ENCODE measurements at regions not wholly inside any gene's neighbourhood (a gene's known extent, or its start where the extent isn't known, plus 50 kb on each side); places are given as distances from the start of the nearest gene placed in this dataset.

DNA sequence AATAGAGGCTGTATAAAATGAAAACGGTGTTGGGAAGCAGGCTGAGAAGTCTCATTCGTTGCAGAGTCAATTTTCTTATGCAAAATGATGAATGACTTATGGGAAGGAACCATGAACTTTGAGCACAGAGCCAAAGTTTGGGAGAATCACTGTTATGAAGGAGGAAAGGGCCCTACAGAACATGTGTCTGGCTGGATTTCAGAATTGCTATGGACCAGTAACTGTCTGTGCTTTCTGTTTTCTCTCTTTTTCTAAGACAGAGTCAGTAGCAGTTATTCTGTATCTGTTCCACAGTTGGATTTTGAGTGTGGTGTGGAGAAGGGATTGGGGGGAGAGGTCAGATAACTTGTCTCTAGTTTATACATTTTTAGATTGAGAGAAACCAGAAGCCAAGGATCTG is 265.0 kb upstream of the HS3ST1 start:
- Mint-ChIP-seq H3K27me3 (ENCODE audit: low read depth) (no peaks in the 10 kb centered on the region; the same call in 1 of the 2 replicates), H3K36me3 (peaks cover 25% of the 10 kb centered on the region), H3K9me3 (peaks cover 66% of the 10 kb centered on the region), H3K27ac (no peak overlapping the region), H3K4me3 (no peak overlapping the region), H3K4me1 (no peaks in the 10 kb centered on the region)
- CTCF ChIA-PET: no interaction called here
- TF ChIP-seq ZNF416 (CRISPR knock-in tag; IDR thresholded peaks at IDR 0.05) (no peak), GTF2I (CRISPR knock-in tag; conservative IDR thresholded peaks at IDR 0.05) (no peak), FOXP1 (CRISPR knock-in tag; IDR thresholded peaks at IDR 0.05; ENCODE audit: borderline replicate concordance) (no peak), SMAD4 (CRISPR knock-in tag; IDR thresholded peaks at IDR 0.05) (no peak), JUN (CRISPR knock-in tag; IDR thresholded peaks at IDR 0.05) (no peak), ZBTB43 (CRISPR knock-in tag; IDR thresholded peaks at IDR 0.05) (no peak), MAX (CRISPR knock-in tag; IDR thresholded peaks at IDR 0.05) (no peak), MYBL2 (CRISPR knock-in tag; IDR thresholded peaks at IDR 0.05) (no peak), ZNF281 (CRISPR knock-in tag; IDR thresholded peaks at IDR 0.05) (no peak), IRF2 (CRISPR knock-in tag; IDR thresholded peaks at IDR 0.05; ENCODE audit: borderline replicate concordance, low read depth) (no peak), CREB1 (CRISPR knock-in tag; IDR thresholded peaks at IDR 0.05) (no peak)
- TF ChIP-seq, protein P1, sequence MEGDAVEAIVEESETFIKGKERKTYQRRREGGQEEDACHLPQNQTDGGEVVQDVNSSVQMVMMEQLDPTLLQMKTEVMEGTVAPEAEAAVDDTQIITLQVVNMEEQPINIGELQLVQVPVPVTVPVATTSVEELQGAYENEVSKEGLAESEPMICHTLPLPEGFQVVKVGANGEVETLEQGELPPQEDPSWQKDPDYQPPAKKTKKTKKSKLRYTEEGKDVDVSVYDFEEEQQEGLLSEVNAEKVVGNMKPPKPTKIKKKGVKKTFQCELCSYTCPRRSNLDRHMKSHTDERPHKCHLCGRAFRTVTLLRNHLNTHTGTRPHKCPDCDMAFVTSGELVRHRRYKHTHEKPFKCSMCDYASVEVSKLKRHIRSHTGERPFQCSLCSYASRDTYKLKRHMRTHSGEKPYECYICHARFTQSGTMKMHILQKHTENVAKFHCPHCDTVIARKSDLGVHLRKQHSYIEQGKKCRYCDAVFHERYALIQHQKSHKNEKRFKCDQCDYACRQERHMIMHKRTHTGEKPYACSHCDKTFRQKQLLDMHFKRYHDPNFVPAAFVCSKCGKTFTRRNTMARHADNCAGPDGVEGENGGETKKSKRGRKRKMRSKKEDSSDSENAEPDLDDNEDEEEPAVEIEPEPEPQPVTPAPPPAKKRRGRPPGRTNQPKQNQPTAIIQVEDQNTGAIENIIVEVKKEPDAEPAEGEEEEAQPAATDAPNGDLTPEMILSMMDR (IDR thresholded peaks at IDR 0.05): no peak
- TF ChIP-seq, protein P2, sequence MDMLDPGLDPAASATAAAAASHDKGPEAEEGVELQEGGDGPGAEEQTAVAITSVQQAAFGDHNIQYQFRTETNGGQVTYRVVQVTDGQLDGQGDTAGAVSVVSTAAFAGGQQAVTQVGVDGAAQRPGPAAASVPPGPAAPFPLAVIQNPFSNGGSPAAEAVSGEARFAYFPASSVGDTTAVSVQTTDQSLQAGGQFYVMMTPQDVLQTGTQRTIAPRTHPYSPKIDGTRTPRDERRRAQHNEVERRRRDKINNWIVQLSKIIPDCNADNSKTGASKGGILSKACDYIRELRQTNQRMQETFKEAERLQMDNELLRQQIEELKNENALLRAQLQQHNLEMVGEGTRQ (CRISPR knock-in tag; IDR thresholded peaks at IDR 0.05): no peak
- TF ChIP-seq, protein P3, sequence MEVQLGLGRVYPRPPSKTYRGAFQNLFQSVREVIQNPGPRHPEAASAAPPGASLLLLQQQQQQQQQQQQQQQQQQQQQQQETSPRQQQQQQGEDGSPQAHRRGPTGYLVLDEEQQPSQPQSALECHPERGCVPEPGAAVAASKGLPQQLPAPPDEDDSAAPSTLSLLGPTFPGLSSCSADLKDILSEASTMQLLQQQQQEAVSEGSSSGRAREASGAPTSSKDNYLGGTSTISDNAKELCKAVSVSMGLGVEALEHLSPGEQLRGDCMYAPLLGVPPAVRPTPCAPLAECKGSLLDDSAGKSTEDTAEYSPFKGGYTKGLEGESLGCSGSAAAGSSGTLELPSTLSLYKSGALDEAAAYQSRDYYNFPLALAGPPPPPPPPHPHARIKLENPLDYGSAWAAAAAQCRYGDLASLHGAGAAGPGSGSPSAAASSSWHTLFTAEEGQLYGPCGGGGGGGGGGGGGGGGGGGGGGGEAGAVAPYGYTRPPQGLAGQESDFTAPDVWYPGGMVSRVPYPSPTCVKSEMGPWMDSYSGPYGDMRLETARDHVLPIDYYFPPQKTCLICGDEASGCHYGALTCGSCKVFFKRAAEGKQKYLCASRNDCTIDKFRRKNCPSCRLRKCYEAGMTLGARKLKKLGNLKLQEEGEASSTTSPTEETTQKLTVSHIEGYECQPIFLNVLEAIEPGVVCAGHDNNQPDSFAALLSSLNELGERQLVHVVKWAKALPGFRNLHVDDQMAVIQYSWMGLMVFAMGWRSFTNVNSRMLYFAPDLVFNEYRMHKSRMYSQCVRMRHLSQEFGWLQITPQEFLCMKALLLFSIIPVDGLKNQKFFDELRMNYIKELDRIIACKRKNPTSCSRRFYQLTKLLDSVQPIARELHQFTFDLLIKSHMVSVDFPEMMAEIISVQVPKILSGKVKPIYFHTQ (CRISPR knock-in tag; IDR thresholded peaks at IDR 0.05): no peak
- TF ChIP-seq, protein P4, sequence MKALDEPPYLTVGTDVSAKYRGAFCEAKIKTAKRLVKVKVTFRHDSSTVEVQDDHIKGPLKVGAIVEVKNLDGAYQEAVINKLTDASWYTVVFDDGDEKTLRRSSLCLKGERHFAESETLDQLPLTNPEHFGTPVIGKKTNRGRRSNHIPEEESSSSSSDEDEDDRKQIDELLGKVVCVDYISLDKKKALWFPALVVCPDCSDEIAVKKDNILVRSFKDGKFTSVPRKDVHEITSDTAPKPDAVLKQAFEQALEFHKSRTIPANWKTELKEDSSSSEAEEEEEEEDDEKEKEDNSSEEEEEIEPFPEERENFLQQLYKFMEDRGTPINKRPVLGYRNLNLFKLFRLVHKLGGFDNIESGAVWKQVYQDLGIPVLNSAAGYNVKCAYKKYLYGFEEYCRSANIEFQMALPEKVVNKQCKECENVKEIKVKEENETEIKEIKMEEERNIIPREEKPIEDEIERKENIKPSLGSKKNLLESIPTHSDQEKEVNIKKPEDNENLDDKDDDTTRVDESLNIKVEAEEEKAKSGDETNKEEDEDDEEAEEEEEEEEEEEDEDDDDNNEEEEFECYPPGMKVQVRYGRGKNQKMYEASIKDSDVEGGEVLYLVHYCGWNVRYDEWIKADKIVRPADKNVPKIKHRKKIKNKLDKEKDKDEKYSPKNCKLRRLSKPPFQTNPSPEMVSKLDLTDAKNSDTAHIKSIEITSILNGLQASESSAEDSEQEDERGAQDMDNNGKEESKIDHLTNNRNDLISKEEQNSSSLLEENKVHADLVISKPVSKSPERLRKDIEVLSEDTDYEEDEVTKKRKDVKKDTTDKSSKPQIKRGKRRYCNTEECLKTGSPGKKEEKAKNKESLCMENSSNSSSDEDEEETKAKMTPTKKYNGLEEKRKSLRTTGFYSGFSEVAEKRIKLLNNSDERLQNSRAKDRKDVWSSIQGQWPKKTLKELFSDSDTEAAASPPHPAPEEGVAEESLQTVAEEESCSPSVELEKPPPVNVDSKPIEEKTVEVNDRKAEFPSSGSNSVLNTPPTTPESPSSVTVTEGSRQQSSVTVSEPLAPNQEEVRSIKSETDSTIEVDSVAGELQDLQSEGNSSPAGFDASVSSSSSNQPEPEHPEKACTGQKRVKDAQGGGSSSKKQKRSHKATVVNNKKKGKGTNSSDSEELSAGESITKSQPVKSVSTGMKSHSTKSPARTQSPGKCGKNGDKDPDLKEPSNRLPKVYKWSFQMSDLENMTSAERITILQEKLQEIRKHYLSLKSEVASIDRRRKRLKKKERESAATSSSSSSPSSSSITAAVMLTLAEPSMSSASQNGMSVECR (CRISPR knock-in tag; IDR thresholded peaks at IDR 0.05; ENCODE audit: borderline replicate concordance): no peak
- TF ChIP-seq, protein P5, sequence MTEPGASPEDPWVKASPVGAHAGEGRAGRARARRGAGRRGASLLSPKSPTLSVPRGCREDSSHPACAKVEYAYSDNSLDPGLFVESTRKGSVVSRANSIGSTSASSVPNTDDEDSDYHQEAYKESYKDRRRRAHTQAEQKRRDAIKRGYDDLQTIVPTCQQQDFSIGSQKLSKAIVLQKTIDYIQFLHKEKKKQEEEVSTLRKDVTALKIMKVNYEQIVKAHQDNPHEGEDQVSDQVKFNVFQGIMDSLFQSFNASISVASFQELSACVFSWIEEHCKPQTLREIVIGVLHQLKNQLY (CRISPR knock-in tag; IDR thresholded peaks at IDR 0.05): no peak
- POLR2A ChIA-PET: no interaction called here
- no peak for DNase-seq (ENCODE audit: low spot score)
- no peak for ATAC-seq
